ENCODE measurements at regions not wholly inside any gene's neighbourhood (a gene's known extent, or its start where the extent isn't known, plus 50 kb on each side); places are given as distances from the start of the nearest gene placed in this dataset.

DNA sequence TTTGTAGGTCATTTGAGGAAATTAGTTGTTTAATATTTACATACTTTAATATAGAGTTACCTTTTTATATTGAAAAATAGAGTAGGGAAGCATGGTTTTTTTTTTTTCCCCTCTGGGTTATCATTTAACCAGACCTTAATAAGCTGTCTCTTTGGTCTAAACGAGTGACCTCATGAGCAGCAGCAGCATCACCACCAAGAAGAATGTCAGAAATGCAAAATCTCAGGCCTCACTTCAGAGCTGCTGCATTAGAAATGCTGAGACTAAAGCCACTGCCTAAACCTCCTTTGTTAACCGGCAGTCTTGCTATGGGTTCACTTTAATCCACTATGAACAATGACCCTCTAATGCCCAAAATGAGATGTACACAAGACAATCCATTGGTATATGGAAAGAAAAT lies 733.7 kb upstream of the FAM98A start:
- TF ChIP-seq CTCF (conservative IDR thresholded peaks at IDR 0.05; ENCODE audit: low read length) = no peak
- no peak for TF ChIP-seq EZH2phosphoT487 (IDR thresholded peaks at IDR 0.05; ENCODE audit: borderline replicate concordance, low read depth, low read length)

Data from OCI-LY7 (cell line).